HG03558 (cell line): ENCODE measurements at regions not wholly inside any gene's neighbourhood (a gene's known extent, or its start where the extent isn't known, plus 50 kb on each side); places are given as distances from the start of the nearest gene placed in this dataset.

Experiments
- ATAC-seq: cut with Tn5 transposase; IDR thresholded peaks from one replicate; pipeline ENCODE4 v1.9.1; 2021; ENCODE audit warnings: moderate number of reproducible peaks; ENCODE audit not compliant: unreplicated experiment; ENCODE audit errors: extremely low read depth

DNA sequence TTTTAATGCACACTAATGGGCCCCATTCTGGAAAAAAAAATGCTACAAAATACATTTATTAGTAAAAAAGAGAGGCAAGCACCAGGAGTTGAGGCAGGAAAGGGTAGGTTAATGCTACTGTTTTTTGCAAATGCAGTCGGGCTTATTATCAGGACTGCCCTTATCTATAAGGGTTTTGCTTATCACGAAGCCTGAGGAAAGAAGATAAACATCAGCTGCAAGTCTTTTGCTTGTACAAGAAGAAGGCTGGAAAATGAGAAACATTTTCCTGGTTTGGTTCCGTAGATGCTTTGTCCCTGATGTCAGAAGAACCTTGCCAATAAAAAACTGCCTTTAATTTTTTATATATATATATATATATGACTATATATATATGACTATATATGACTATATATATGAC lies 189.3 kb upstream of the VGLL2 start:
- ATAC-seq, result no peak

DNA sequence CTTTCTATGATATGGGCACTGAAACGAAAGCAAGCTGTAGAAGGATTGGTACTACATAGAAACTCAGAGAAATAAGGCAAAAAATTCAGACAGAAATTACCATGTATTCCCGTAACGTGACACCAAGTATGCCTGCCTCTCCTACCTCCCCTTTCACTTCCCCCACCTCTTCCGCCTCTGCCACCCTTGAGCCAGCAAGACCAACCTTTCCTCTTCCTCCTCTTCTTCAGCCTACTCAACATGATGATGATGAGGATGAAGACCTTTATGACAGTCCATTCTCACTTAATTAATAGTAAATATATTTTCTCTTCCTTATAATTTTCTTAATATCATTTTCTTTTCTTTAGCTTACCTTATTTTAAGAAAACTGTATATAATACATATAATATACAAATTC lies 188.1 kb upstream of the VGLL2 start:
- no peak for ATAC-seq

DNA sequence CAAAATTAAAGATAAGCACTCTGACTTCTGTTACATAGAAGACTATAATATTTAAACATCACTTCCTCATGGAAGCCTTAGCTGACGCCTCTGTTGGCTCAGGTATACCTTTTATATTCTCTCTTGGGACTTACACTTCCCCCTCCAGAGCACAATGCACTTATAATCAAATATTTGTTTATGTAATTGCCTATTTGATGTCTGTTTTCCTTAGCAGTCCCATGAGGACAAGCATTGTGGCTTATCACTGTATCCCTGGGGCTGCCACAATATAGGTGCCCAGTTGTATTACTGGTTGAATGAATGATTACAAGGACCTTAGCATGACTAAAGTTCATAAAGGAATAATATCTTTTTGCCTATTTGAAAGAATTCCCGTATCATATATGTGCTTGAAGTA lies 186.7 kb upstream of the VGLL2 start:
- ATAC-seq, result no peak

DNA sequence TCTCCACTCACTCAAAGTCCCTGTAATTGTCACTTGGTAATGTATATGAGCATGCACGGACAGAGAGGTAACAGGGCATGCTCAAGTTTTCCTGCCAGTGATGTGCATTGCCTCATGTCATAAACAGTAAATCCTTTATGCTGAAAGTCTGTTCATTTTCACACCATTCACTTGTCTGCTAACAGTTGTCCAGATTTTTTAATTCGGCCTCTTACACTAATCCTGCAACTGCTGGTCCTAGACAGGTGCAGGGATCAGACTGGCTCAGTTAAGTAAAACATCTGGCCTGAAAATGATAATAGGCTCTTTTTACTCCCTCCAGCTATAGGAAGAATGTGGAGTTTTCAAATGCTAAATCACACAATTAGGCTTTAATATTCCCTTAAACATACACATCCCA lies 185.4 kb upstream of the VGLL2 start:
- ATAC-seq, result no peak

DNA sequence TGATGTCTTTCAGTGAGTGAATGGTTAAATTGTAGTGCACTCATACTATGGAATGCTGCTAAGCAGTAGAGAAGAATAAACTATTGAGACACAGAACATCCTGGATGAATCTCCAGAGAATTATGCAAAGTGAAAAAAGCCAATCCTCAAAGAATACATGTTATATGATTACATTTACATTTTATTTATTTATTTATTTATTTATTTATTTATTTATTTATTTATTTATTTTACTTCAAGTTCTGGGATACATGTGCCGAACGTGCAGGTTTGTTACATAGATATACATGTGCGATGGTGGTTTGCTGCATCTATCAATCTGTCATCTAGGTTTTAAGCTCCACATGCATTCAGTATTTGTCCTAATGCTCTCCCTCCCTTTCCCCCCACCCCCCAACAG lies 175.8 kb upstream of the VGLL2 start:
- no peak for ATAC-seq

DNA sequence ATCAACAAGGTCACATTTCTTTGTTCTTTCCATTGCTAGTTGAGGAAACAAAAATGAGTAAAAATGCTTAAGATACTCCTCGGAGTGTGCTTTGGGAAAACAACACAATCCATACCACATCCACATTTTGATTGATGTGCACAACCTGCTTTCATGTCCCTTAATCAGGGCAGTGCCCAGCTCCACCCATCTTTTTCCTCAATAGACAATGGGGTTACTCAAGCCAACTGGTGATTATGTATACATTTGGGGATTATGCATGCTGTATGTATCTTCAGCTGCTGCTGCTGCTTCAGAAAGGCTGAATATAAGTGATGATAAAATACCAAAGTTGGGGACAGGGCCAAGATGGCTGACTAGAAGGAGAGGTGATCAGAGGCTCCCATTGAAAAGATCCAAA lies 155.2 kb upstream of the VGLL2 start:
- ATAC-seq, result no peak

DNA sequence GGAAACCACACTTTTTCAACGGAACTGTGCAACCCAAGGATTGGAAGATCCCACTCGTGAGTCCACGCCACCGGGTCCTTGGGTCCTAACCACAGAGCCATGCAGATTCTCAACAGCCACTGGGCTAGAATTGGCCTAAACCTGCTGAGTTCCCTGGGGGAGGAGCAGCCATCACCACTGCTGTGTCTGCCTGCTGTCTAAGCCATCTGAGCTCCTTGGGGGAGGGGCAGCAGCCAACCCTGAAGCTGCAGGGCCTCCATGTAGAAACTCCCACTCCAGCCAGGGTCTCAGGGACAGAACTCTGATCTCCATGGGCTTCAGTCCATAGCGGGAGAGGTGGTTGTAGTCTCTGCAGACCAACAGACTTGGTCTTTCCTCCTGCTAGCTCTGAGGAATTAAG lies 154.6 kb upstream of the VGLL2 start:
- ATAC-seq, result no peak

DNA sequence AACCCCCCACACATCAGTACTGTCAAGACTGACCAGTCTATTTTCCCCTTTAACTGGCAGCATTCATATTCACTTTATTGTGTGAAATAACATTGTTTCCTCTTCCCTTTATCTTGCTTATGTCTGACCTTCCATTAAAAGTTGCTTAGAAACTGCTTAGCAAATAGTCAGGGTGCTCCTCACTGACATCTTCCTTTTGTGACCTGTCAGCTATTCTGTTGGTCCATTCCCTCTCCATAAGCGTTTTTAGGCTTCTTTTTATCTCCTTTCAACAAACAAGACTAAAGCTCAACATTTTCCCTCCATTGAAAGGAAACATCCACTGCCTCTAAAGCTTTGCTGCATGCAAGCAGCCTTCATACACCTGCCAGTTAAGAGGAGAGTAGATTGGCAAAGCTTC lies 147.7 kb upstream of the VGLL2 start:
- ATAC-seq, result no peak

DNA sequence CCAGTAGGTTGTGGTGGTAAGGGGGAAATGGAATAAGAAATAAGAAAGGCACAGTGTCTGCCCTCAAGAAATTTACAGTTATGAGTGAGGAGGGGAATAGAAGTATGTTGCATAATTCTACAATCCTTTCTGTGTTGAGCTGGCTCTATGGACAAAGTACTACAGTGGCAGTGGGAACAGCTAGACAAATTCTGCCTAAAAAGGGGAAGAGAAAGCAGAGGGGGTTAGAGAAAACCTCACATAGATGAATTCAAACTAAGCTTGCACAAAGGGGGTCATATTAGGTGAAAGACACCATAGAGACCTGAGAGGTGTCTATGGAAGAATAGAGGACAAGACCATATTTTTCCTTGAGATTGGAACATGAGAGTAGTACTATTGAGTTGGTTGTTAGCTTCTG lies 146.9 kb upstream of the VGLL2 start:
- no peak for ATAC-seq

DNA sequence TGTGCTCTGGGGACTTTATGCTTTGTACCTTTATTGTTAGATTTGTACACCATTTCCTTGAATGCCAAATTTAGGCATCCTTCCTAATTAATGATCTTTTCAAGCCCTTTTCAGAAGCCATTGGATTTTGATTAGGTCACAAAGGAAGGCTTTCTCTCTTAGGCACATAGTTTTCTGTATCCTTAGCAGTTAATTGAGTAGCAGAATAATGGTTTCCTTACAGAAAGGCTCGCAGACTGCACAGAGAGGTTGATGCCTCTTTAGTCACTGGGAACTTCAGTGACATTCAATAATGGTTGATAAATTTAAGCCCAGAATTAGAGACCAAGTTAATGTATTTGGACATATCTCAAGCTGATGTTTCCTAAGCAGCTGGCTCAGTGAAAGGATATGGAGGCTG lies 139.1 kb upstream of the VGLL2 start:
- no peak for ATAC-seq

DNA sequence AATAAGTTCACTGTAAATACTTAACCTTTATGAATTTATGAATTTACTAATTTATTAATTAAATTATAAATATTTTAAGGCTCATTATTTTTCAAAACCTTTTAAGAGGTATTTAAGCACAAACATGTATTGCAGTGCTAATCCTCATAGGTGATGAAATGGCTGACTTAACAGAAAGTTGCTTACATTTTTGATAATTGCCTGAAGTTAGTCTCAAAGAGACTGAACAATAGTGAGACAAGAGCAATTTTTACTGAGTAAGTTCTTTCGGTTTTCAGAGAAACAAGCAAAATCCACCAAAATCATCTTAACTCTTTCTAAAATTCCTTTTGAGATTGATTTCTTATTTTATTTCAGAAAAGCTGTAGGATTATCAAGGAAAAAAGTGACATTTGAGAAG lies 137.3 kb upstream of the VGLL2 start:
- no peak for ATAC-seq

DNA sequence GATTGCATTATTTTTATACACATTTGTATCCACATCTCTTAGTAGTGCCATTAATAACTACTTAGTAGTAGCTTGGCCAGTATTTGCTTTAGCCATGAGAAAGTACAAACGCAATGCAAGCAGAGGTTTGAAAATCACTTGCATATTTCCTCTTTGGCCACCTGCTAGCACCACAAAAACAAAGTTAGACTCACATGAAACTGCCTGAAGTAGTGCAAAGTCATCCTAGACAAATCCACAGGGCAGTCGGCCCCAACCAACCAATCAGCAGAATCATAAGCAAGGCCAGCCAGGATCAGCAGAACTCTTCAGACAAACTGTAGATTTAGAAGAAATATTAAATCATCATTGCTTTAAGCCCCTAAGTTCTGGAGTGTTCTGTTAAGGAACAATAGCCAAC lies 135.2 kb upstream of the VGLL2 start:
- ATAC-seq, result no peak

DNA sequence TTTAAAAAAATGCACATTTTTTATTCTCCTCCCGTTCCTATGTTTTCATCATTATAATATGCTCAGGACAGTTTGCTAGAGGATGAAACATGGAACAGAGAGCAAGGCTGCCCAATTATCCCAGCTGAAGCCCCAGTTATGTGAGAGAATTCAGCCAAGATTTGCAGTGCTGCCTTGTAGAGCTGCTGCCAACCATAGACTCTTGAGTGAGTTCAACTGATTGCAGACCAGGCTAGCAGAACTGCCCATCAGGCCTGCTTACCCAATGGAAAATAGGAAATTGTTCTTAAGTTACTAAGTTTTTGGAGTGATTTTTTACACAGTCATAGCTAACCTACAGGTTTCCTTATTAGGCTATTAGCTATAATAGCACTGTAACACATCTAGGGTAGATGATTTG lies 128.7 kb upstream of the VGLL2 start:
- ATAC-seq, result no peak

DNA sequence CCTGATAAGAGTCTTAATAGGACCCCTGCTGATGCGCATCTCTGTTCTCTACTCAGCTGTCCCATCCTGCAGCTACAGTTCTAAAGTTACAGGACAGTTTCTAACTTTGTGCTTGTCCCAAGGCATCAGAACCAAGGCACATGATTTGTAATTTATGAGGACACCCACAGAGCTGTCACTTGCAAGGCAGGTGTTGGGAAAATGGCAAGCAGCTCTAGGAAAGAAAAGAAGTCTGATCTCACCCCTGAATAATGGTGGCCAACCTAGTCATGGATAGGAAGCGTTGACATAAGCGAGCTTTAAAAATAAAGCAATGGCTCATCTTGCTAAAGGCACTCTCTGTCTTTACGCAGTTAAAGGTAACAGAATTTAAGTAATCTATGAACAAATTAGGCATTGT lies 127.6 kb upstream of the VGLL2 start:
- ATAC-seq, result no peak

DNA sequence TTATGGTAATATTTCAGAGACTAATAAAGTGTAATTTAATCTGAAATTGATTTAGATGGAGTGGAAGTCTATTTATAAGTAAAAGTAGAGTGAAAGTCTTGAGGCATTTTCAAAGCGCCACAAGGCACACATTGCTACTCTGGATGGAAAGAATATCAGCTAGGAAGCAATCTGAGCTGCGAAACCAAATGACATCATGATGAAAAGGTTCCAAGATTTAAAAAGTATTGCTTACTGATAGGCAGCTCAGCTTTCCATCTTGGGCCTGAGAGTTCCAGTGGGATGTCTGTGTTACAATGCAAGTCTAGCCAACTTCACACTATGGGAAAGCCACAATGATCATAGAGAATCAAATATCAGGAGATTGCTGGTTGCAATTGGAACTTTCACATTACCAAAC lies 126.9 kb upstream of the VGLL2 start:
- ATAC-seq, result no peak

DNA sequence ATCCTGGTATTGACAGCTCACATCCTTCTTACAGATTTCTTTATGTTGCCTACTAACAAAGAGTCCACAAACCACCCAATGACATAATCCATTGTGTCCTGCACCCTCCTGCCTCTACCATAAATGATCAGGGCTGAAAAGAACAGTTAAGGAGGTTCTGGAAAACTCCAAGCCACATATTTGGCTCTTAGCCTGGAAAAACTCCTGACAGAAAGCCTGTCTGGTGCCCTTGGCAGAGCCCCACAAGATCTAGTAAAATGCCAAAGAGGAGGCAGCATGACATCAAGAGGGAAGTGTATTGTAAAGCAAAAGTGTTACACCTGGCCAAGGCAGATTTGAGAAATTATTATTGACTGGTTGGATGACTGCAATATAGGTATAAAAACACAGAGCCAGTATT lies 126.4 kb upstream of the VGLL2 start:
- no peak for ATAC-seq

DNA sequence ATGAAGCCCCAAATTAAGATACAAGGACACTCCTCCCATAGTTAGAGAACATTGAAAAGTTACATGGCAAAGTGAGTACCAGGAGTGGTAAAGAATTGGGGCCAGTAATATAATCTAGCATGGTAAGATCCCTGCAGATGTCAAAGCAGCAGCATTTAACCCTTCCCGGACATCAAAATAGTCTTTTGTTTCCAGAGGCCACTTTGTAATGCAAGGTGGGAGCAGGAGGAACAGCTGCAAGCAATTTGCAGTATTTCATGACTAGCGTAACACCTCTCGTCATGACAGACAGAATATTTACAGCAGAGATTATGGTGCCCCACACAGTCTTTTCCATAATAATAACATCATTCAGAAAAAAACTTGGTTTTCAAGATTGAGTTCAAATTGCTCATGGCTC lies 123.2 kb upstream of the VGLL2 start:
- no peak for ATAC-seq

DNA sequence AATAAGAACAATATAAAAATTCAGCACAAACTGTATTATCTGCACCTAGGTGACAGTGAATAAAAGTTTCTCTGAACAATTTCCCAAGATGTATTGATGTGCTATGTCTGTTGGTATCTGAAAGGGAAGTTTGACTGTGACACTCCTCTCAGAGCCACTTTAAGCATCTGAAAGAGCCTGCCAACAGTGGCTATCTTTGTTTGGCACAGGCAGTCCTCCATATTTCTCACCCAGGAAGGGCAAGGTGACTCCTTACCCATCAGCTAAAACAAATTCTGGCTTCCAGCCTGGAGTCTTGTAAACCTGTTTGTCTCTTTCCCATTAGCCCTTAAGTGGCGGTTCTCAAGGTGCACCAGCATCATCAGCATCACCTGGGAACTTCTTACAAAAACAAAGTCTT lies 122.4 kb upstream of the VGLL2 start:
- ATAC-seq, result no peak

DNA sequence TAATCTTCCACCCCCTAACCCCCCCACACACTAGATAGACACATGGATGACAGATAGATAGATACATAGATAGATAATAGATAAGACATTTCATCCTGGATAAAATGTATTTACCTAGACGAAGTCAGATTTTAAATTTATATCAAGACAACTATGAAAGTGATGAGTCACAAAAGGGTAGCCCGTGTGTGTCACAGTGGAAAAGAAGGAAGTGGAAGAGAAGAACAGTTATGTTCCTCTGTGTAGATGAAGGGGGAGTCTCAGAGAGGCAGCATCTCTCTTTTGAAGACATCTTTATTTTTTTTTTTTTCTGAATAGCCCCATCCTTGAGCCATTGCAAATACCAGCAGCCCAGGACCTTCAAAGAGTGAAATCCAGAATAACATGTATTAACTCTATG lies 121.7 kb upstream of the VGLL2 start:
- ATAC-seq, result no peak

DNA sequence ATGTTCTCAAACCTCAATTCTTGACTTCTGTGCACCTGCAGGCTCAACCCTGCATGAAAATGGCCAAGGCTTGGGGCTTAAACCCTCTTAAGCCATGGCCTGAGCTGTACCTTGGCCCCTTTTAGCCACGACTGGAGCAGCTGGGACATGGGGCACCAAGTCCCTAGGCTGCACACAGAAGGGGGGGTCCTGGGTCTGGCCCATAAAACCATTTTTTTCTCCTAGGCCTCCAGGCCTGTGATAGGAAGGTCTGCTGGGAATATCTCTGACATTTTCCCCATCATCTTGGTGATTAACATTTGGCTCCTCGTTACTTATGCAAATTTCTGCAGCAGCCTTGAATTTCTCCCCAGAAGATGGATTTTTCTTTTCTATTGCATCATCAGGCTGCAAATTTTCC lies 119.4 kb upstream of the VGLL2 start:
- ATAC-seq, result no peak

DNA sequence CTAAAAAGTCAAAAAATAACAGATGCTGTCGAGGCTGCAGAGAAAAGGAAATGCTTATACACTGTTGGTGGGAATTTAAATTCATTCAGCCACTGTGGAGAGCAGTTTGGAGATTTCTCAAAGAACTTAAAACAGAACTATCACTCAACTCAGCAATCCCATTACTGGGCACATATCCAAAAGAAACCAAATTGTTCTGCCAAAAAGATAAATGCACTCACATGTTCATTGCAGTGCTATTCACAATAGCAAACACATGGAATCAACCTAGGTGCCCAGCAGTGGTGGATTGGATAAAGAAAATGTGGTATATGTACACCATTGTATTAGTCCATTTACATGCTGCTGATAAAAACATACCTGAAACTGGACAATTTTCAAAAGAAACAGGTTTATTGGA lies 116.0 kb upstream of the VGLL2 start:
- no peak for ATAC-seq

DNA sequence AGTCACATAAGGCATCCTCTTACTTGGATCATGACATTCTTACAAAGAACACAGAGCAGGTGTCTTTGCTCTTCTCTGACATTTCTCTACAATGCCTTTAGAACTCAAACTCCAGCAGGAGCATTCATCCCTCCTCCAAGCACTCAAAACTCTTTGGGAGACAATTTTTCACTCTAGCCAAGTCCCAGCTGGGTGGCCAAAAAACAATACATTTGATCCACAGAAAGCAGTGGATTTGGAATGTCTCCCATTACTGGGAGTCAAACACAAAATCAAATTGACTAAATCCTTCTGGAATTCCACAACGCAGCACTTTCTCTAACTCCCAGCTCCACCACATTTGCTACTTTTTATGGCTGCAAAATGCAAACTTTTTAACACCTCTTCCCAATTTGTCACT lies 108.6 kb upstream of the VGLL2 start:
- ATAC-seq, result no peak

DNA sequence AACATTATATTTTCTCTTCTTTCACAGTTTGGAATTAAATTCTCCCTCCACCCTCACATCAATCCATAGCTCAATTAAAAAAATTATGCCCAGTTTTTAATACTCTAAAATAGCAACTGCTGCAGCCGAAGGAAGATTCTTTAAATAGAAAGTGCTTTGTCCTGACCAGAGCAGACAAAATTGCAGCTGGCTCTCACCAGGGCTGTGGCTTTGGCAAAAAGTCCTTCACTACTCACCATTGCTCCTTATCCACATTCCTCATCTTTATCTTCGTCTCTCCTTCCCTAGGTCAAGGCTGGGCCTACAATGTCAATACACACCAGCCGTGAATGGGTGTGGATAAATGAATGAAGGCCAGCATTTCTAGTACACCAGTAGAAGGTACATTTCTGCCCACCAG lies 107.9 kb upstream of the VGLL2 start:
- ATAC-seq, result no peak
